AG09319 (cell line): ENCODE measurements at regions not wholly inside any gene's neighbourhood (a gene's known extent, or its start where the extent isn't known, plus 50 kb on each side); places are given as distances from the start of the nearest gene placed in this dataset.

ENCODE experiments used
- DNase-seq: peaks from one replicate; pipeline ENCODE4 v3.0.0-alpha.2; 2010; ENCODE audit warnings: low read depth; ENCODE audit errors: extremely low read depth
- CTCF ChIP-seq: IDR thresholded peaks from 2 replicates; pipeline ENCODE4 v1.5.1; 2011; ENCODE audit warnings: low read depth, mild to moderate bottlenecking, inconsistent platforms, low read length, moderate library complexity

DNA sequence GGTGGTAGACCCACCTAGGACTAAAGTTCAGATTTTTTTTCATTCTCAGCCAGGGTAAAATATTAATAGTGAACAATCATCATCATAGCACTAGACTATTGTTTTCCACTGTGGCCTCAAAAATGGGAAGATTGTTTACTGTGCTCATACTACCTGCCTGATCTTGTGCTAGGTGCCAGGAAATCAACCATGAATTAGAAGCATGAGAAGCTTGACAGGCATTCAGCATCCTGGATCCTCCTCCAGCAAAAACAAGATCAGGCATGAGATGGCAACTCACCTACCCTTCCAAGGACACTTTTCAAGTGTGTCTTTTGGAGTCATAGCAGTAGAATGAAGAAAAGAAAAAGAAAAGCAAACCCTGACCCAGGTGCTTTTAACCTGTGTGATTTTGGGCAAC is 174.2 kb downstream of the CYLD start:
- DNase-seq, result no peak
- no peak for TF ChIP-seq CTCF

DNA sequence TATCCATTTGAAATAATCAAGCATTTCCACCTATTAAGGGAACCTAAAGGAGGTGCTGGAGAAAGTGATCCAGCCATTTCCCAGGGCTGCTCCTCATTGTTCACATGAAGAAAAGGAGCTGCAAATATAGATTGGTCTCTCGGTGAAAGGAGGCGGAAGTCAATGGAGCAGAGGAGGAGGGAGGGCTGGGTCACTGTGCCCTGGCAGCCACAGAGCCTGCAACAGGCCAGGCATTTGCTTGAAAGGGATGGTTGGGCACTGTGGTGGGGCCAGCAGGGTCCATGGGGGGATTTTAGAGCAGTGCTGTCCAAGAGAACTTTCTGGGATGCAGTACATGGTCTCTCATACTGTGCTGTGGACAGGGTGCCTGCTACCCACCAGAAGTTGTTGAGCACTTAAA is 173.2 kb downstream of the CYLD start:
- no peak for DNase-seq
- TF ChIP-seq CTCF, result no peak

DNA sequence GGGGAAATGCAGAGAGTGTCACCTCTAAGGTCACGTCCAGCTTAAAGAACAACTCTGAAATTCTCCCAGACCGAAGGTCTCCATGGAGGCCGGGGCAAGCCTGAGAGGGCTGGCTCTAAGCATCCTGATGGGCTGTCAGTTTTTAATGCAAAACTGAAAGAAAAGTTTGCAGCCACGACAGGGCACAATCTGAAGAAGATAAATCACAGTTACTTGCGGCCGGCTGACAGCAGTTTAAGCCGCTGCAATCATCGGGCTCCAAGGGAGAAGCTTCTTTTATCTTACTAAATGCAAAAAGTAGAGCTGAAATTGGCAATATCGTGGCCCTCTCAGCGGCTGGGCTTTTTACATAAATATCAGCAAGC is 168.8 kb downstream of the CYLD start:
- TF ChIP-seq CTCF, result no peak

DNA sequence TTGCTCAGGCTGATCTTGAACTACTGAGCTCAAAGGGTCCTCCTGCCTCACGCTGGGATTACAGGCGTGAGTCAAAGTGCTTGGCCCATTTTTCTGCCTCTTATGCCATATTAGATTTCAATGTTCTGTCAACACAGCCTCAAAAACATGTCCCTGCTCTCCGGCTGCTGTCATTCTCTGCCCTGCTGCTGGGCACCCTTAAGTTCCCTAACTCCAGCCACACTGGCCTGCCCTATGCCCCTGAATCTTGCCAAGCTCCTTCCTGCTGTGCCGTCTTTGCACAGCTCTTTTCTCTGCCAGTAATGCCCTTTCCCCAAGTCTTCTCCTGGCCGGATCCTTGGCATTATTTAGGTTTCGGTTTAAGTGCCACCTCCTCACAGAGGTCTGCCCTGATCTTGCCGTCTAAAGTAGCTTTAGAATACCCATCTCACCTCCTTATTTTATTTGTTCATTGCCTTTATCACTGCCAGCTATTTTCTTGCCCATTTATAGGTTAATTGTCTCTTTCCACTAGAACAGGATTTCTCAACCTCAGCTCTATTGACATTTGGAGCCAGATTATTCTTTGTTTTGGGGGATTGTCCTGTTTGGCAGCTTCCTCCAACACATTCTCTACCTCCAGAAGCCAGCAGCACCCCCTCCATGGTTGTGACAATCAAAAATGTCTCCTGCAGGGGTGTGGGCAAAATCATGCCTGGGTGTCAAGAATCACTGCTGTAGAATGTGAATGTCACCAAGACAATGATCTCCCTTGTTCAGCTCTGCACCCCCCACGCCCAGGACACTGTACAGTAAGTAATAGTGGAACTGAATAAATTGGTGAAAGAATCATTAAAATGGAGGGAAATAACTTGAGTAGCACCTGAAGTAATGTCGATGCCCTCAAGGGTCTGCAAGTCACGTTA is 168.2 kb downstream of the CYLD start:
- no peak for TF ChIP-seq CTCF
- no peak for DNase-seq

More for the DNA sequence above, 168.8 kb downstream of the CYLD start:
- no peak for DNase-seq

- no peak for TF ChIP-seq CTCF
- no peak for DNase-seq
Measured at GRCh38 chr16:50908468-50908867, 166.6 kb downstream of the CYLD start.

DNA sequence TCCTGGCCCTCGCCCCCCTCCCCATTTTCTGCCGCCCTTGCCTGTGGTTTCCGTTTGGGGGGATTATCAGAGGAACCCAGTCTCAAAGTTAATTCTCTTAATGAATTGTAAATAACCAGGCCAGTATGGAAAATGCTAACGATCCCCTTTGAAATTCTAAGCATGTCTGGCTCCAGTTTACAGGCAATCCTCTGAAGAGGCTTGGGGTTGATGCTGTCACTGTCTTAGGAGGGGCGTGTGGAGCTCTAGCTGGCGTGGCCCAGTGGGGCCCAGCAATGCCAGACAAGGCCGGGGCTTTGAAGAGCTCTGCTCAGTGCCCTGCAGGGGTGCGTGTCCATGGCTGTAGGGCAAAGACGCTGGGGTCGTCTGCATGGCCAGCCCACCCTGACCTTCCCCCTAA is 164.6 kb downstream of the CYLD start:
- no peak for DNase-seq
- no peak for TF ChIP-seq CTCF

DNA sequence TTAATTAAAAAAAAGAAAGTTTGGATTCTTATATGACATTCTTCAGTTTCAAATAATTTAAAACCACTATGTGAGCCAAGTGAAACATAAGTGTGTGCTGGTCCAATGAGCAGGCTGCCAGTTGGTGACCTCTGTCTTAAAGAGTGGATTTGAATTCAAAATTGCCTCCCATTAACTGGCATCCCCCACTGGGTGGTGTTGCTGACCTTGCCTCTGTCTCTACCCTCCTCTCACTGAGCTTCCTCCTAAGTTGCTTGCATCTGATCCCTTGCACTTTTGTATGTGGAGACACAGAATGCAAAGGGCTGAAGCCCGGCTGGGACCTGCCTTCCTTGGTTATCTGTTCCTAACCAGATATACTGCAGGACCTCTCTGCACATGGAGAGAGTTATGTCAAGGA is 160.6 kb downstream of the CYLD start:
- TF ChIP-seq CTCF, result no peak
- no peak for DNase-seq
